ENCODE measurements at regions not wholly inside any gene's neighbourhood (a gene's known extent, or its start where the extent isn't known, plus 50 kb on each side); places are given as distances from the start of the nearest gene placed in this dataset.
A peak's percentile ranks its signal among the peaks of the same experiment; 100 is the strongest.

DNA sequence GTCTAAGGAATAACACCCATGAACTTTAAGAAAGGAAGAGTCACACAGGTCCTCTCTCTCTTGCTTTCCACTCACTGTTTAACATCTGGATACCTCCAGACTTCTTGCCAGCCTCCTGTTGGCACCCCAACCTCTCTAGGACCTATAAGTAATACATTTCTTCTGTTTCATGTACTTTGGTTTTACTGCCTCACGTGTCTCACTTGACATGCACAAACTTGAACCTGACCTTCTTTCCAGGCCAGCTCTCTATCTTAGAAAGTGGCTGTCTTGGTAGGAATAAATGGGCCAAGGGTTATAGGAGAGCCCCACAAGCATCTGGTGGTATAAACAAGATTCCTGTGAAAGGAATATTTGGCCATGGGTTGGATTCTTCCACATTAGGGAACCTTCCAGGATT, 614.8 kb upstream of the AGA start:
- no peak for DNase-seq (ENCODE audit: low spot score)

DNA sequence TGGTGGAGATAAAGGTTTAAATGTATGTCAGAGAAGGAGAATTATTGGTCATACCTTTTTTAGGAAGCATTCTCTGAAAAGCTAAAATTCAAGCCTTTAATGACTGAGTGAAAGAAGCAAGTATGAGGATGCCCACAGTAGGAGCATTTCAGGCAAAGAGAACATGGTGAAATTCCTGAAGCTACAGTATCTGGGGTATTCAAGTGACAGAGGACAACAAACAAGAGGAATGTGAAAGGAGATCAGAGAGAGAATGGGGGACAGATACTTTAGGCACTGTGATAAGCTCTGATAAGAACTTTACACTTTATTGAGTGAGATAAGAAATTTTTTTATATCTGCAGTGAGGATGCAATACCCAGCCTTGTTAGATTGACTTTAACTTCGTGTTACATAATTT, 621.3 kb upstream of the AGA start:
- DNase-seq (ENCODE audit: low spot score) = no peak

DNA sequence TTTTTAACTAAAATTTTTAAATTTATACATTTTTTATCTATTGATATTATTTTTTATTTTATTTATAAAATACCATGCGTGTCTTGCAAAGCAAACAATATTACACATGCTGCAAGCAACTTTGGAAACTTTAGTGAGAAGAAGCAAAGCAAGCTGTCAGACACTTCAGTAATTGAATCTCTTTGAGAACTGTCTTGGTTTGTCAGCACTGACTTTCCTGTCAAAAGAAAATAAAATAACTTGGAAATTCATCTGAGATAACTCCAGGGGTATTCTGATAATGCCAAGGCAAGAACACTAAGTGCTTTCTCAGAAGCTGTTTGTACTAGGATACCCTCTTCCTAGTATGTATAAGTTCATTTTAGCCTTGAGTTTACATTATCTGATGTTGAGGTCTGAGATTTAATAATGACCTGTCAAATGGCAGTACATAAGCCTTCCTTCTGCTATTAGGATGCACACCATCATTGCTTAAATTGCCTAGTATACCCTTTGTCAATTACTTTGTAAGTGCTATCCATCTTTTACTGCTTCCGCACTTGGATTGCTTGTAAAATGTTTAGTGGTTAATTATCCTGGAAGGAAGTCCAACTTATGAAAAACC, 624.2 kb upstream of the AGA start:
- DNase-seq (ENCODE audit: low spot score) = no peak

DNA sequence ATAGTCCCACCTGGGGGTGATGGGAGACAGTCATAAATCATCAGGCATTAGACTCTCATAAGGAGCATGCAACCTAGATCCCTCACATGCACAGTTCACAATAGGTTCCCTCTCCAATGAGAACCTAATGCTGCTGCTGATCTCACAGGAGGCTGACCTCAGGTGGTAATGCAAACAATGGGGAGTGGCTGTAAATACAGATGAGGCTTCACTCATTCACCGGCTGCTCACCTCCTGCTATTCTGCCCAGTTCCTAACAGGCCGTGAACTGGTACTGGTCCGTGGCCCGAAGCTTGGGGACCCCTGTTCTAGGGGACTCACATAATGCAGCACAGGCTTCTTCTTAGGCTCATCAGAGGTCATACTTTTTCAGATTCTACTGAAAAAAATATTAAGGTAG, 625.9 kb upstream of the AGA start:
- no peak for DNase-seq (ENCODE audit: low spot score)

DNA sequence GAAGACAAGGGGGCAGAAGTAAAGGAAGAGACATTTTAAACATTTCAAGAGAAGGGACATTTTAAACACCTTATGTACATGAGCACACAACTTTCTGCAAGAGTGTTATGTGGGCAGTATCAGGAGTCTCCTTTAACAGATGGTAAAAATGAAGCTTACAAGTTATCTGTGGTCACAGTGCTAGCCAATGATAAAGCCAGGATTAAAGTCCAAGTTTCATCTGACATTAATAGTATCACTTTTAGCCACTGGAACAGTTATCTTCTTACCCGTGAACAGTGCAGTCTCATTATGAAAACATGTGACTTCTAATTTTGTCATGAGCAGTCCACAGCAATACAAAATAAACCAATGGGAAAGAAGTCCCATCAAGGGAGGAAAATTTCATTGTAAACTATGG, 627.9 kb upstream of the AGA start:
- no peak for DNase-seq (ENCODE audit: low spot score)

DNA sequence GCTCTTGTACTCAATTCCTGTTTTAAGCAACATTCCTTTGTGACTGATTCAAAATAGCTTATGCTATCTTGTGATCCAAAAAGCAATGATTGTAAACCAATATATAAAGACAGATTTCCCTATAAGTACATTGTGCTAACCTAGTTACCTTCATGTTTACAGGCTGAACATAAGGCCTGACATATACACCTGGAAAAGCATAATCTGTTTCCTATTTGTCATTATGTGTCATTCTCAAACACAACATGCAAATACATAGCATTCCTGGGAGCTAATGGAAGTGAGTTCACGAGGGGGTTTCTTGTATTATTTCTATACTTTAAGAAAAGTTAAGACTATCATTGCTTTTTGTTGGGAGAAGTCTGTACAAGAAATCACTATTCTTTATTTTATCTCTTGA, 638.1 kb upstream of the AGA start:
- DNase-seq (ENCODE audit: low spot score) = no peak

DNA sequence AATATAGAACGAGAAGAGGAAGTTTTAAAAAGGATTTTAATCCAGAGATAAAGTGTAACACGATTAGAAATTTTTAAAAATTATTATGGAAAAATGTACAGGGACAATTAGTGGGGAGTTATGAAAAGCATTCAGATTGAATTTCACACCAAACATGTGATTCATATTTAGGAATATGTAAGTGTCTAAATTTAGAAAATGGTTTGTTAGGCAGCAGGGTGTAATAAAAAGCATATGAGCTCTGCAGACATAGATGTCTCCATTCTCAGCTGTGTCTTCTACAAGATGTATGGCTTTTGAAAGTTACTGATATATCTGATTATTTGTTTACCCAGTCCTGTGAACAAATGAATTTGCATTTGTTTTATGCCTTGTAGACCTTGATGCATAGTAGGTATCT, 638.9 kb upstream of the AGA start:
- no peak for DNase-seq (ENCODE audit: low spot score)

DNA sequence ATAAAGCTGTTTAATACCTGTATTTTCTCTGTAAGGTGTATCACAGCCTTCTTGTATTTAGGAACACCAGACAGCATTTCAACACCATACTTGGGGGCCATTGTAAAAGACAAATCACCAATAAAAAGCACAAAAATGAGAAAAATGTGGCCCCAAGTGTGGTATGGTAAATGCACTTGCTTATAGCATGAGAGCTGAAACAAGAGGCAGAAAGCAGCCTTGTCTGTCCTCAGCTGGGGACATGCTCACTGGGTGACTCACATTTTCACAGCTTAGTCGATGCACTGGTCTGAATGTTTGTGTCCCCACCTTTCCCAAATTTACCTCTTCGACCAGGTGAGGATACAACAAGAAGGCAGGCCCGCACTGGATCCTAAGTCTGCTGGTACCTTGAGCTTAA, 639.7 kb upstream of the AGA start:
- DNase-seq (ENCODE audit: low spot score) = no peak

DNA sequence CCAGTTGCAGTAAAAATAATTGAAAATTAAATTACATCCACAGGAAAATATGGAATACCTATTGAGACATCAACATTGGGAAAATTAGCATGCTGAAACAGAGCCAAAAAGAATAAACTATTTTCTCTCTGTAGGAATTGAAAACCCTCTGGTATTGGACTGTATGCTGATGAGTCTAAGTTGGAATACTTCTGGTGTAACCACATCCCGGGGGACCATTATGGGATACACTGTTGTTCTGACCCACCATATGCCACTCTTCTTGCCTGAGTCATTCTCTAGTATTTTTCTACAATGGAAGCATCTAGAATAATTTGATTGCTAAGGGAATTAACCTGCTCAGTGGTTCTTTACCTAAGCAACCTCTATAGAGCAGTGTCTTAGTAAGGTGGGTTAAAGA, 640.7 kb upstream of the AGA start:
- DNase-seq (ENCODE audit: low spot score) = no peak

DNA sequence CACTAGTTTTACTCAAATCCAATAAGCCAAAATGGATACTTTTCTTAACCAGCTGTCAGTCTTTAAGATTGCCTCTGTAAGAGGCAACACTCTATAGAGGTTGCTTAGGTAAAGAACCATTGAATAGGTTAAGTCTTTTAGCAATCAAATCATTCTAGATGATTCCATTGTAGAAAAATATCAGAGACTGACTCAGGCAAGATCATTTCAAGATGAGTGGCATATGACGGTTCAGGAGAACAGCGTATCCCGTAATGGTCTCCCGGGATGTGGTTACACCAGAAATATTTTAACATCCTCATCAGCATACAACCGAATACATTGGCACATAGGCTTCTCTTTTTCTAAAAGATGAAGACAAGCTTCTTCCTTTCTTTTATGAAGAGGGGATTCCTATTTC, 641.7 kb upstream of the AGA start:
- no peak for DNase-seq (ENCODE audit: low spot score)

DNA sequence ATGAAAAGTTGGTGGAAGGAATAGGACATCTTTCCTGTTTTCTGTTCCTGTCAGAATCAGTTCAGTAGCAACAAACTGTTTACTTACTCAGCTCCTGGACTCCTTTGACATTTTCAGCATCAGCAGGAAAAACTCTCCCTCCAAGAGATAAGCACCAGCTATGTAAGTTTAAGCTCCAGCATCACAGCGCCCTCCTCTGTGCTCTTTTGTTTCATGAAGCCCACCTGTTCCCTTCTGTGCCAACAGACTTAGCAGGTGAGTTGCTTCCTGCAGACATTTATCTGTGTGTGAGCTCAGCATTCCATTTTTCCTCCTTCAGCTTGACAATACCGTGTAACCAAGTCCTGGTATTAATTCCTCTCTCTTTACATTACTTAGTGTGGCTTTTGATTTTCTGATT, 644.1 kb upstream of the AGA start:
- DNase-seq (ENCODE audit: low spot score) = no peak

DNA sequence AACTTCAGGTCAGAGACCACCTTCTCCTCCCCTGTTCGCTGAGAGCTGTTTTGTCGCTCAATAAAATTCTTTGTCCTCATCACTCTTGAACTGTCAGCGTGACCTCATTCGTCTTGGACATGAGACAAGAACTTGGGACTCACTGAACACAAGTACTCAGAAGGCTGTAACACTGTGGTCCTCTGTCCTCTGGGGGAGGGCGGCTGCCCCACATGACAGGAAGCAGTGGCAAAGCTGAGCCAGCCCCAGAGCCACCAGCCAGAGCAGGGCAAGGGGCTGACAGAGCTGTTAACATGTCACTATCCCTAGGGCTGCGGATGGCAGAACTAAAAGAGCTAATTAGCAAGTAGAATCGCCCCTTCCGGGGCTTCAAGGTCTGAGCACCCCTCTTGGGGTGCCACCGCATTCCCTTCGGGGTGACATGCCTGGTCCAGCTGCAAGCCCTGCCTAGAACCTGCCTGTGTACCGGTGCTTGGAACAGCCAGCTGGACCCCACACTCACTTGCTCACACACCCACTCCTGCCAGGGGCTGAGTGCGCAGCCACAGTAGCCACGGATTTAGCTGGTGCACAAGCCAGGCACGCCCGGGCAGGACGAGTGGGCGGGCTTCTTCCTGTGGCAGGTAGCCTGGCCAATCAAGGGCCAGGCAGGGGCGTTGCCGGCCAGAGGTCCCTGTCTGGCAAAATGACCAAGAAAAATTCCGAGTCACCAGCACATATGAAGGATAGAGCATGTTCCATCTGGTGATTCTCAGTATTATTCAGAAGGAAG, 648.6 kb upstream of the AGA start:
- DNase-seq (ENCODE audit: low spot score) = no peak

DNA sequence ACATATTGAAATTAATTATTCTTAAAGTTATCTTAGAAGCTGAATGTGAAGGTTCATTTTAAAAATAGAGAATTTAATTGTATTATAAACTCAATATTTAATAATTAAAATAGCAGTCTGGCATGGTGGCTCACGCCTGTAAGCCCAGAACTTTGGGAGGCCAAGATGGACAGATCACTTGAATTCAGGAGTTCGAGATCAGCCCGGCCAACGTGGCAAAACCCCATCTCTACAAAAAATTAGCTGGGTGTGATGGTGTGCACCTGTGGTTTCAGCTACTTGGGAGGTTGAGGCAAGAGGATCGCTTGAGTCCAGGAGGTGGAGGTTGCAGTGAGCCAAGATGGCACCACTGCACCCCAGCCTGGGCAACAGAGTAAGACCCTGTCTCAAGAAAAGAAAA, 659.9 kb upstream of the AGA start:
- no peak for DNase-seq (ENCODE audit: low spot score)

DNA sequence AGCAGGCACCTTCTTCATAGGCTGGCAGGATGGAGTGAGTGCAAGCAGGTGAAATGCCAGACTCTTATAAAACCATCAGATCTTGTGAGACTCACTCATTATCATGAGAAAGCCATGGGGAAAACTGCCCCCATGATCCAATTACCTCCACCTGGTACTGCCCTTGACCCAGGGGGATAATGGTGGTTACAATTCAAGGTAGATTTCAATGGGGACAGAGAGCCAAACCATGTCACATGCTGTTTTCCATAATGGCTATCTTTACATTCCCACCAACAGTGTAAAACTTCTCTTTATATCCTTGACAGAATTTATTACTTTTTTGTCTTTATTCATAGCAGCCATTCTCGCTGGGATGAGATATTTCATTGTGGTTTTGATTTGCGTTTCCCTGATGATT, 663.0 kb upstream of the AGA start:
- no peak for DNase-seq (ENCODE audit: low spot score)

DNA sequence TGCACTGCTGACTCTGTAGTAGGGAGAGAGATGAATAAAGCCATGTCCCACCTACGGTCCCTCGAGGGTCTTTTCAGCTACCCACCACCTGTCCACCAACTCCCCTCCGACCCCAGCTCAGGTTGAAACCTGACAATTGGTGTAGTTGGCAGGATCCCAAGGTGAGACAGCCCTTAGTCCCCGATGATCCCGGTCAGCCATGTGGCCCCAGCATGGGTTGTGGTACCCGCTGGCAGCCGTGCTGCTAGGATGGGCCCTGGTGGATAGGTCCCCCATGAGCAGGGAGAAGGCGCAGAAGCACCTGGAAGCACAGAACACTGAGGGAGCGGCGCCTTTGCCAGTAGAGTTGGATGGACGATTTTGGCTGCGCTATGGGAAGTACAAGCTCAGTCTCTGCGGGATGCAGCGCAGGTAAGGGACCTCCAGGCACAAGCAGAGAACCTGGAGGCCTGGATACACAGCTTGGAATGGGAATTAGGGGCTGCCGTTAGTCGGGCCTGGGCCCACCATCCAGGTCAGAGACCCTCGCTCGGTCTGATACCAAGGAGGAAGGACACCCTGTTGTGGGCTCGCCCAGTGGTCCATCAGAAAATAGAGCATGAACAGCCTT, 694.6 kb upstream of the AGA start:
- DNase-seq (ENCODE audit: low spot score) = no peak

DNA sequence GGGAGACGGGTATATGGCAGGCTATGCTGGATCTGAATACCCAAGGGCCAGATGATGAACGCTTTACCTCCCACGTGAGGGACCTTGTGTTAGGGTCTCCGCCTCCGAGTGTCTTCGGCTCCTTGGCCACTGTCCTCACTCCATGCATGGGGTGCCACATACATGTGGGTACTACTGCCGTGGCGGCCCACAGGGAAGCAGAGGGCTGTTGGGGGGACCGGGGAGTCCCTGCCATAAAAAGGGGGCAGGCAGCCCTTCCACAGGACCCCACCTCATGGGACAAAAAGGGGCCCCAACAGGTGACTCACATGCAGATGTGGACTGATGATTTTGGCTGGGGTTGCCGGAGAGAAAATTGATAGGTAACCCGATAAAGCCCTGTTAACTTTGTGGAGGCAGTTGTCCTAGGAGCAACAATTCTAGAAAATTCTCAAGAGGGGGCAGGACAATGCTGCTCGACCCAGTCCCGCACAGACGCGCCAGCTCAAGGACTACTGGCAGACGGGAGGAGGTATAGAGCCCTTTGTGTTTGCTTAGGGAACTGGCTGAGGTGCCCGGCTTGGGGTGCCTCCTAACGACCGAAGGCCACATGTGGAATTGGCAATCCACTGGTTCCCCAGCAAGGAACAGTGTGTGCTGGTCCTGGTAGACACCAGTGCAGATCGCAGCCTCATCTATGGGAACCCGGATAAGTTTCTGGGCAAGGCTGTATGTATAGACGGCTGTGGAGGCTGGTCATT, 695.7 kb upstream of the AGA start:
- DNase-seq (ENCODE audit: low spot score) = no peak

DNA sequence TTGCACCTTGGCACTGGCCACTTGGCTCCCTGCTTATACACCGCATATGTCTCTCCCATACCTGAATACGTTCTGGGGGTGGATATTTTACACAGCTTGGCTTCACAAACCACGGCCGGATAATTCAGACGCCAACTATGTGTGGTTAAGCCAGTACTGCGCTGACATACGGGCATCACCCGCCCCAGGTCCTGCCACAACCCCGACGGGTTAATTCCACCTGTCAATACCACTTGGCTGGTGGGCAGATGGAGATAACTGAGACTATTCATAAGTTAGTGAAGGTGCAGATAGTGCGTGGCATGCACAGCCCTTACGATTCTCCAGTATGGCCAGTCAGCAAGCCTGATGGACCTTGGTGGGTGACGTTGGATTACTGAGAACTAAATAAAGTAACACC, 696.3 kb upstream of the AGA start:
- DNase-seq (ENCODE audit: low spot score) = no peak

DNA sequence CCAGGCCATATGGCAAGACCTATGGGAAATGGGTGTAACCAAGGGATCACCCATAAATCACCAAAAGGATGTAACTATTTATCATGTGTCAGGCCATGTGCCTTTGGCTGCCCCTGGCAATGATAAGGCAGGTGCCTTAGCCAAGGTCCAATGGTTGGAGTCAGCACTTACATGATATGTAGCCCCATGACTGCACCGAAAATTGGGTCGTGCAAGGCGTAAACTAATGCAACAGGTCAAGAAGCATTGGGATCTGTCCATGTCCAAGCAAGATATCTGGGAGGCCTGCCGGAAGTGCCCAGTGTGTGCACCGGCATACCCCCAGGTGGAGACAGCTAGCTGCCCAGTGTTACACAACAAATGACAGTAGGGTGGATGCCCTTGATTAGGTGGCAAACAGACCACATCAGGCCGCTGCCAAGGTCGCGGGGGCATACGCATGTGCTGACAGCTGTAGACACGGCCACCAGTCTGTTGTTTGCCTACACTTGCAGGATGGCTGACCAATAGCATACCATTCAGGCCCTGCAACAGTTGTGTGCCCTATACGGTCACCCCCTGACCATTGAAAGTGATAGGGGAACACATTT, 698.2 kb upstream of the AGA start:
- no peak for DNase-seq (ENCODE audit: low spot score)

DNA sequence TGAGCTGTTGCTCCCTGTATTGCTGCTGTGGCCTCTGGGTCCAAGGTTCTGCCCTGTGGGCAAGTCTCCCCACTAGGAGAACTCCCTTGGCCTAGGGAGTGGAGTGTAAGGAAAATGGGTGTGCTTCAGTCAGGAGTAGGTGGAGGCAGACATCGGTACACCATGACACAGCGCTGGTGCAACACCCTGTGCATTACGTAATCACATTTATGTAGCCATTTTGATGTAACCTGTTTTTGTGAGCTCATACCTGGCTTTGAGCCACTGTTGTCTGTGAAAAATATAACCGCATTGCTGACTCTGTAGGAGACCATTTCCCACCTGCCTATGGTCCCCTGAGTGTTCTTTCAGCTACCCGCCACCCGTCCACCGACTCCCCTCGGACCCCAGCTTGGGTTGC, 700.5 kb upstream of the AGA start:
- DNase-seq (ENCODE audit: low spot score) = no peak

DNA sequence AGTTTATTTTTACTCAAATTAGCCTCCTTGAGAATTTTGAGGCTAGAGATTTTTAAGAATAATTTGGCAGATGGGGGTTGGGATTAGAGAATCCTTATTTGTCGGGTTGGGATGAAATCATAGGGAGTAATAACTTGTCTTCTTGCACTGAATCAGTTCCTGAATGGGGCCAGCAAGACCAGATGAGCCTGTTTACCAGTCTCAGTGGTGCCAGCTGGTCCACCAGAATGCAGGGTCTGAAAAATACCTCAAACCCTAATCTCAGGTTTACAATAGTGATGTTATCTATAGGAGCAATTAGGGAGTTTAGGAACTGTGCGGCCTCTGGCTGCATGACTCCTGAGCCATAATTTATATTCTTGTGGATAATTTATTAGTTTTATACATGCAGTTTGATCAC, 705.9 kb upstream of the AGA start:
- peak; percentile 4 for DNase-seq (ENCODE audit: low spot score)

DNA sequence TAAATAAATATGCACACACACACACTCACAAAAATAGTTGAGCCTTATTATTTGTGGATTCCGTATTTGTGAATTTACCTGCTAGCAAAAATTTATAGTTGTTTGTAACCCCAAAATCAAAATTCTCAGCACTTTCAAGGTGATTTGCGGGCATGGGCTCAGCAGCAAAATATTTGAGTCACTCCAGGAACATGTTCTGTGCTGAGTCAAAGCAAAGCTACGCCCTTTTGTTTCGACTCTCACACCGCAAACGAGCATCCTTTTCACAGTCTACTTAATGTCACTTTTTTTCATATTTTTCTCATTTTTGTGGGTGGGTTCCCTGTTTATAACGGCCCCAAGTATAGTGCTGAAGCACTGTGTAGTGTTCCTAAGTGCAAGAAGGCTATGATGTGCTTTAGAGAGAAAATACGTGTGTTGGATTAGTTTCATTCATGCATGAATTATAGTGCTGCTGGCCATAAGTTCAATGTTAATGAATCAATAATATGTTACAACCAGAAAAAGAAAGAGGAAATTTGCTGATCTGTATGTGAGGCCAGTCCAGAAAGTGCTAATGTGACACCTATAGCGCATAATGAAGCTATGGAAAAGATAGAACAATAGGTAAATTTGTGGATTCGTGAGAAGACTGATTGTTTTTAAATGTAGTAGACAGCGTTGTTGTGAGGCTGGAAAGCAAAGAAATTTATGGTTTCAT, 723.2 kb upstream of the AGA start:
- DNase-seq (ENCODE audit: low spot score) = no peak

DNA sequence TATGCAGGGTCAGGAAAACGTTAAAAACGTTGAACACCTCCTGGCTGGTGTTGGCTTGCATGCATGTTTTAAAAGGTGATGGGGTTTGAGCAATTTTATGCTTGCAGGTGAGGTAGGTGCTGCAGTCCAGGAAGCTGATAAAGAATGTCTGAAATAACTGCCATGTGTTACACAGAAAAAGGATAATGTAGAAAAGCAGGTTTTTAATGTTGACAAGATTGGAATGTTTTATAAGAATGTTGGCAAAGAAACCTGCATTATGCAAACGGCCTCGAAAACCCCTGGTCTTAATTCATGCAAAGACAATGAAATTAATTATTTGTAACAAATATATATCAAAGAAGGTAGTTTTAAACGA, 723.7 kb upstream of the AGA start:
- DNase-seq (ENCODE audit: low spot score) = no peak

Data from kidney capillary endothelial cell (primary cell).